Heart left ventricle (tissue), 16 donors: ENCODE measurements at regions not wholly inside any gene's neighbourhood (a gene's known extent, or its start where the extent isn't known, plus 50 kb on each side); places are given as distances from the start of the nearest gene placed in this dataset.

Experiments used
- ATAC-seq, 4 donors: fragments of 200-7000 bp; cut with Tn5 transposase; one replicate each; pipeline ENCODE4 v1.9.1; 2020 to 2022; ENCODE audit warnings: moderate library complexity in 4 of 4, mild to moderate bottlenecking in 3 of 4, moderate number of reproducible peaks in 1 of 4
- DNase-seq, 5 donors: peaks; one replicate each; pipeline ENCODE4 v3.0.0-alpha.2; 2020
- H3K27ac ChIP-seq, 12 donors: fragments of 200-600 bp; sonication (generic) in 4 of 12; one replicate each; pipeline versions ENCODE4 v1.5.0 to v1.8.0; 2016 to 2022; ENCODE audit warnings: mild to moderate bottlenecking in 2 of 12
- H3K27me3 ChIP-seq, 9 donors: fragments of 200-600 bp; sonication (generic) in 2 of 9; one replicate each; pipeline versions ENCODE4 v1.5.1 to v1.8.0; 2016 to 2022; ENCODE audit warnings: mild to moderate bottlenecking in 3 of 9
- H3K36me3 ChIP-seq, 9 donors: fragments of 200-600 bp; sonication (generic) in 2 of 9; one replicate each; pipeline versions ENCODE4 v1.5.0 to v1.8.0; 2018 to 2022; ENCODE audit warnings: mild to moderate bottlenecking in 2 of 9
- H3K4me1 ChIP-seq, 12 donors: fragments of 200-600 bp; sonication (generic) in 4 of 12; one replicate each; pipeline versions ENCODE4 v1.5.0 to v1.8.0; 2016 to 2022; ENCODE audit warnings: mild to moderate bottlenecking in 3 of 12
- H3K4me3 ChIP-seq, 12 donors: fragments of 200-600 bp; sonication (generic) in 4 of 12; one replicate each; pipeline versions ENCODE4 v1.5.0 to v1.8.0; 2017 to 2022; ENCODE audit warnings: mild to moderate bottlenecking in 9 of 12, moderate library complexity in 4 of 12
- H3K9me3 ChIP-seq, 12 donors: fragments of 200-600 bp; sonication (generic) in 4 of 12; one replicate each; pipeline versions ENCODE4 v1.5.0 to v1.8.0; 2016 to 2022; ENCODE audit warnings: mild to moderate bottlenecking in 1 of 12
- POLR2A ChIP-seq, 2 donors: fragments of 450-650 bp; IDR thresholded peaks; one replicate each; pipeline ENCODE4 v1.6.1; 2017; ENCODE audit warnings: antibody characterized with exemption in 2 of 2, mild to moderate bottlenecking in 2 of 2, moderate library complexity in 2 of 2
- WGBS, 4 donors: extraction: QIAGEN DNeasy Blood & Tissue Kit in 2 of 4; methylation state at CpG; one replicate each; pipeline versions ENCODE4 v1.1.5 to v1.1.7; 2013 to 2018; 5-methylcytosine and 5-hydroxymethylcytosine counted together
- intact Hi-C, 10 donors: fragments of 100-400 bp; cut with DNase I; formaldehyde crosslinking; loops; one replicate each; pipeline versions ENCODE4 v1.11.1 to v1.14.2; 2022
- TF ChIP-seq, protein P1 (sequence below), 12 donors: fragments of 200-600 bp; sonication (generic) in 4 of 12; IDR thresholded peaks; one replicate each; pipeline versions ENCODE4 v1.5.0 to v1.8.0; 2018 to 2022; ENCODE audit warnings: antibody characterized with exemption in 12 of 12, mild to moderate bottlenecking in 5 of 12
- donor health status: ischemic (EF 13 %, LVEDD 7.1; RV severe dilation, severe dysfunction).
- donor health status: healthy with polysubstance abuse.
- donor health status: DM: no; HTN: yes; CAD: no.
- donor health status: DM: no; HTN: no; CAD: no.
- donor health status: ischemic (EF 25% LVEDD 6.9; RV normal size, moderate dysfunction).
- donor health status: ischemic (EF 25% LVEDD 5.7; RV mildly dilated, moderate dysfunction).
- donor health status: healthy.
- donor health status: DM: yes; HTN: yes; CAD: no.
- donor health status: ischemic (EF 35%, LVEDD 5.7; RV mildly dilated, moderate dysfunction).
- donor health status: nonischemic (EF 11% LVEDD 7.7; RV severe dilation, severe dysfunction).
- donor health status: DM: yes; HTN: yes; CAD: no.
- donor health status: PGD.
- donor health status: ischemic (EF 29% LVEDD 5.4; RV normal size, mild dysfunction).
- donor health status: nonischemic (EF 23%, LVEDD 6.1; RV moderate dilation, normal function).

DNA sequence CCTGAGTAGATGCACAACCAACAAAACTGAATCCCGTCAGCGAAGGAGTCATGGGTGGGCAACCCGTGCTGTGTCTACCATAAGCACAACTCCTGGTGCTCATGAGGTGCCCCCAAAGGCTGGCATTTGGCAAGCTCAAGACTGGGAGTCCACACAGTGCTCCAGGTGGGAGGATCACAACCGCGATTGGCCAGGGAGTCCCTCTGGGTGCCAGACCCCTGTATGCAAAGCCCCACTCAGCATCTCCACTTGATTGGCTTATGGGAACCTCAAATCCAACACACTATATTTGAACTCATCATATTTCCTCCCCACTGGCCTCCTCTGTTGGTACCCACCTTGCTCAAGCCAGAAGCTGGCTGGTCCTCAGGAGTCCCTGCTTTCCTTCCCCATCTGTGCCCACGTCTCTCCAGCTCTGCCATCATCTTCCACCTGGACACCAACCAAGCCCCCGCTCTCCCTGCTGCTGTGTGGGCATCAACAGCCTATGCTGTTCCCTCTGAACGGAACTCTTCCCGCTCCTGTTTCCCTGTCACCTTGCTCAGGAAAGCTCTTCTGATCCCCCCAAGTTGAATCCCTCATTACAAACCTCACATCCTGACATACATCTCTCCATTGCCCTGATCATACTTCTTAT is 142.3 kb upstream of the PTPN1 start:
- no peak for ATAC-seq
- no peaks in the 10 kb centered on the region for H3K9me3 ChIP-seq
- intact Hi-C loops = no loop called here
- H3K27me3 ChIP-seq = no peaks in the 10 kb centered on the region
- peaks cover 0 to 14% (median 0%) of the 10 kb centered on the region in 12 donors for H3K4me1 ChIP-seq
- H3K36me3 ChIP-seq = no peaks in the 10 kb centered on the region
- 96 to 97% (median 97%) methylated on average over 8 to 9 of the region's 9 CpGs for WGBS, 4 donors
- DNase-seq = no peak
- TF ChIP-seq POLR2A (IDR thresholded peaks at IDR 0.05) = no peak
- H3K4me3 ChIP-seq = no peak overlapping the region
- no peak overlapping the region for H3K27ac ChIP-seq

DNA sequence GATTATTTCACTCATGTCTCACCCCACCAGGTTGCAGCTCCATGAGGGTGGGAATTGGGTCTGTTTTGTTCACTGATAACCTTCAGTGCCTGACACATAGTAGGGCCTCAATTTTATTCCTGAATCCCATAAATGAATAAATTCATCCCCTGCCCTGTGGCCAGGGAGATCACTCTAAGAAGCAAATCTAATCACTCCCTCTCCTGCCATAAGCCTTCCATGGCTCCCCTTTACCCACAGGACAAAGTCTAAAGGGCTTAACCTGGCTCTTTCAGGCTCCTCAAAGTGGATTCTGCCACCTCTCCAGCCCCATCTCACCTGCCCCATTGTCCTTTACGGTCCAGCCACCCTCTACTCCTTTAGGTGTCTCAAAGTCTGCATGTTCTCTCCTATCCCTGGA is 141.8 kb upstream of the PTPN1 start:
- Histone ChIP-seq H3K4me1 (peaks cover 0 to 14% (median 0%) of the 10 kb centered on the region in 12 donors), H3K36me3 (no peaks in the 10 kb centered on the region), H3K27ac (no peak overlapping the region), H3K4me3 (no peak overlapping the region), H3K27me3 (no peaks in the 10 kb centered on the region), H3K9me3 (no peaks in the 10 kb centered on the region)
- intact Hi-C loops = no loop called here
- WGBS, 4 donors = 83 to 96% (median 91%) methylated on average over 1 of the region's 1 CpG
- DNase-seq (no peak), ATAC-seq (no peak)
- TF ChIP-seq POLR2A (IDR thresholded peaks at IDR 0.05) = no peak
- TF ChIP-seq, protein P1, sequence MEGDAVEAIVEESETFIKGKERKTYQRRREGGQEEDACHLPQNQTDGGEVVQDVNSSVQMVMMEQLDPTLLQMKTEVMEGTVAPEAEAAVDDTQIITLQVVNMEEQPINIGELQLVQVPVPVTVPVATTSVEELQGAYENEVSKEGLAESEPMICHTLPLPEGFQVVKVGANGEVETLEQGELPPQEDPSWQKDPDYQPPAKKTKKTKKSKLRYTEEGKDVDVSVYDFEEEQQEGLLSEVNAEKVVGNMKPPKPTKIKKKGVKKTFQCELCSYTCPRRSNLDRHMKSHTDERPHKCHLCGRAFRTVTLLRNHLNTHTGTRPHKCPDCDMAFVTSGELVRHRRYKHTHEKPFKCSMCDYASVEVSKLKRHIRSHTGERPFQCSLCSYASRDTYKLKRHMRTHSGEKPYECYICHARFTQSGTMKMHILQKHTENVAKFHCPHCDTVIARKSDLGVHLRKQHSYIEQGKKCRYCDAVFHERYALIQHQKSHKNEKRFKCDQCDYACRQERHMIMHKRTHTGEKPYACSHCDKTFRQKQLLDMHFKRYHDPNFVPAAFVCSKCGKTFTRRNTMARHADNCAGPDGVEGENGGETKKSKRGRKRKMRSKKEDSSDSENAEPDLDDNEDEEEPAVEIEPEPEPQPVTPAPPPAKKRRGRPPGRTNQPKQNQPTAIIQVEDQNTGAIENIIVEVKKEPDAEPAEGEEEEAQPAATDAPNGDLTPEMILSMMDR (IDR thresholded peaks at IDR 0.05) = no peak

DNA sequence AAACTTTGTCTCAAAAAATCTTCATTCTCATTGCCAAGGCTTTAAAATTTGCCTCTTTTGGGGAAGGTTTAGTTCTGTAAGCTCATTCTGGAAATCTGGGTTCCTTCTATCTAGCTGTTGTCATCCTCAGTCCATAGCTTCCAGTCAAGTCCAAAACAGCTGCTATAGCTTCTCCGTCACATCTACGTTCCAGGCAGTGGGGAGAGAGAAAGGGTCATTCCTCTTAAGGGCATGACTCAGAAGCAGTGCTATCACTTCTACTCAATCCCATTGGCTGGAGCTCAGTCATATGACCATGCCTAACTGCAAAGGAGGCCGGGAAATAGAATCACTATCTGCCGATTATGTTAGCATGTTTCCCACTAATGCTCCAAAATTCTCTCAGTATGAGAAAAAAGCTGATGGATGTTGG is 141.4 kb upstream of the PTPN1 start:
- Histone ChIP-seq H3K4me1 (peaks cover 0 to 11% (median 0%) of the 10 kb centered on the region in 12 donors), H3K27me3 (peaks cover 0 to 3% (median 0%) of the 10 kb centered on the region in 9 donors), H3K36me3 (no peaks in the 10 kb centered on the region), H3K4me3 (no peak overlapping the region), H3K9me3 (no peaks in the 10 kb centered on the region), H3K27ac (no peak overlapping the region)
- intact Hi-C loops = no loop called here
- TF ChIP-seq POLR2A (IDR thresholded peaks at IDR 0.05) = no peak
- TF ChIP-seq, protein P1 (IDR thresholded peaks at IDR 0.05) = no peak
- DNase-seq (no peak), ATAC-seq (peak in 1 of 4 donors; percentile 59)
- WGBS, 4 donors = 65 to 82% (median 73%) methylated on average over 4 of the region's 4 CpGs

DNA sequence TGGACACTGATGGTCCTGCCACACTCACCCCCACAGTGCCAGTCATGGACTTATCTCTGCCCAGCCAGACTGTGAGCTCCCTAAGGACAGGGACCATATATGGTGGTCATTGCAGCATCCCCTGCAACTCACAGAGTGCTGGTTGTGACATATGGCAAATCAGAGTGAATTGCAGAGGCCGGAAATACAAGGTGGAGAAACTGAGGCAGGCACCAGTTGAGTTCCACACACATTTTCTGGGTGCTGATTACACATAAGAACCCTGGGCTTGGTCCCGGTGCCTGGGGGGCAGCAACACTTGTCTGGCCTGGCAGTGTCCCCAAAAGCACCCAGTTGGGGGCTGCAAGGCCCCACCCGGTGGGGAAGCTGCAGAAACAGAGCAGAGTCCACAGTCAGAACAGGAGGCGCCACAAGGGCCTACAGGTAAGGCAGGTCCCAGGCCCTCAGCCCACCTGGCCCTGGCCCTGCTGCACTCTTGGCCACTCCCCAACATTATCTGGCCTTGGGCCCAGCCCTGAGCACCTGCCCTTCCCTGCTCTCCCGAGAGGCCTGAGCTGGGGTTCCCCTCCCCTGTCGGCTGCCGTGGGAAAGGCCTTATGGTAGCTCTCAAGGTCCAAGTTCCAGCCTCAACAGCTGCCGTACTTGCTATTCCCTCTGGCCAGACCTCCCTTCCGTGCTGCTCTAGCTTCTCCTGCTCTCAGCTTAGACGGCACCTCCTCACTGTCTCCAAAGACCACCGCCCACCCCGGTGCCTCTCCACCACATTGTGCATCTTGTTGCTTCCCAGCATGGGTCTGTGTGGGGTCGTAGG is 140.8 kb upstream of the PTPN1 start:
- Histone ChIP-seq H3K4me3 (no peak overlapping the region), H3K36me3 (no peaks in the 10 kb centered on the region), H3K9me3 (no peaks in the 10 kb centered on the region), H3K4me1 (peaks cover 0 to 10% (median 0%) of the 10 kb centered on the region in 12 donors), H3K27ac (no peak overlapping the region), H3K27me3 (peaks cover 0 to 3% (median 0%) of the 10 kb centered on the region in 9 donors)
- WGBS, 4 donors = 51 to 63% (median 57%) methylated on average over 11 to 13 of the region's 13 CpGs
- no peak for DNase-seq
- intact Hi-C loops = loop anchor here in 1 of 10 donors (10.0 kb wide), 1 partner anchor 55 kb away; no protein-coding TSS in a partner anchor
- ATAC-seq = peak in 3 of 4 donors; percentile 37 to 62 (median 38)
- no peak for TF ChIP-seq POLR2A (IDR thresholded peaks at IDR 0.05)
- TF ChIP-seq, protein P1 (IDR thresholded peaks at IDR 0.05) = no peak
